ENCODE measurements at regions not wholly inside any gene's neighbourhood (a gene's known extent, or its start where the extent isn't known, plus 50 kb on each side); places are given as distances from the start of the nearest gene placed in this dataset.

GRCh38 chr12:39070775-39071174 lies 165.4 kb upstream of the CPNE8 start:
- no peak for TF ChIP-seq EZH2 (IDR thresholded peaks at IDR 0.05; ENCODE audit: insufficient read depth, poor library complexity, severe bottlenecking)
- no peak for TF ChIP-seq EZH2phosphoT487 (IDR thresholded peaks at IDR 0.05; ENCODE audit: insufficient read depth, low read depth)
